GM12878 (cell line): ENCODE measurements at regions not wholly inside any gene's neighbourhood (a gene's known extent, or its start where the extent isn't known, plus 50 kb on each side); places are given as distances from the start of the nearest gene placed in this dataset.

Source experiments
- ATAC-seq: fragments of 200-7000 bp; cut with Tn5 transposase; 3 replicates; pipeline ENCODE4 v1.9.1; 2020; ENCODE audit warnings: mild to moderate bottlenecking, moderate library complexity
- BruUV-seq: library from RNA; stranded (reverse); fragments of 400-500 nt; replicated peaks from 2 replicates; lab custom pipeline; 2021; lab: Mats Ljungman, UMichigan
- CTCF ChIA-PET: fragments of 300-600 bp; sonication (Branson Sonifier 250); formaldehyde crosslinking; extraction: SDS; loops from one replicate; lab custom pipeline; 2021; ENCODE audit warnings: inconsistent platforms; lab: Yijun Ruan, JAX
- POLR2A ChIA-PET: fragments of 350-600 bp; formaldehyde crosslinking; extraction: SDS; loops from one replicate; lab custom pipeline; 2021; ENCODE audit warnings: inconsistent platforms; lab: Charles Lee
- RAD21 ChIA-PET: fragments of 300-600 bp; sonication (Branson Sonifier 250); formaldehyde crosslinking; loops from one replicate; lab custom pipeline; 2023; ENCODE audit warnings: antibody characterized with exemption; ENCODE audit not compliant: unreplicated experiment; lab: Charles Lee
- SMC1A ChIA-PET: fragments of 300-600 bp; sonication (Branson Sonifier 250); formaldehyde crosslinking; loops from one replicate; lab custom pipeline; 2023; ENCODE audit not compliant: unreplicated experiment, uncharacterized antibody; lab: Charles Lee
- DNase-seq: peaks from one replicate; pipeline ENCODE4 v3.0.0-alpha.2; 2011; ENCODE audit warnings: low read depth, low spot score
- FAIRE-seq: peaks from 3 replicates; lab custom pipeline; 2011; peaks lifted over from hg19 to GRCh38; lab: Jason Lieb, UNC
- H2AFZ ChIP-seq: 2 replicates; pipeline ENCODE4 v1.6.0; 2011; ENCODE audit warnings: low read depth, low read length, control low read depth; ENCODE audit not compliant: control insufficient read depth
- H3K27ac ChIP-seq: 2 replicates; pipeline ENCODE4 v1.5.1; 2011; ENCODE audit warnings: control low read depth; ENCODE audit not compliant: control insufficient read depth, insufficient read depth
- H3K27me3 ChIP-seq, 2 experiments: replicated peaks in 1 of 2; 2 replicates each; pipeline versions ENCODE4 v1.6.0 to v1.6.1; 2011; ENCODE audit warnings: low read length in 1 of 2; ENCODE audit not compliant: control insufficient read depth in 2 of 2, insufficient read depth in 2 of 2
- H3K36me3 ChIP-seq, 2 experiments: 2 replicates each; pipeline ENCODE4 v1.5.1; 2011; ENCODE audit warnings: low read length in 1 of 2; ENCODE audit not compliant: control insufficient read depth in 2 of 2, insufficient read depth in 2 of 2
- H3K4me1 ChIP-seq: 2 replicates; pipeline ENCODE4 v1.6.1; 2011; ENCODE audit warnings: mild to moderate bottlenecking, low read length, moderate library complexity, mixed read lengths; ENCODE audit not compliant: control insufficient read depth, insufficient read depth
- H3K4me2 ChIP-seq: 2 replicates; pipeline ENCODE4 v1.6.0; 2011; ENCODE audit warnings: control low read depth; ENCODE audit not compliant: control insufficient read depth, insufficient read depth
- H3K4me3 ChIP-seq: fragments of 200-600 bp; sonication (generic); 2 replicates; pipeline ENCODE4 v1.5.1; 2016
- H3K79me2 ChIP-seq: 2 replicates; pipeline ENCODE4 v1.6.0; 2011; ENCODE audit warnings: low read length; ENCODE audit not compliant: control insufficient read depth, insufficient read depth
- H3K9ac ChIP-seq: 2 replicates; pipeline ENCODE4 v1.8.0; 2011; ENCODE audit warnings: low read length, control low read depth, mixed read lengths; ENCODE audit not compliant: control insufficient read depth, insufficient read depth
- H3K9me3 ChIP-seq: replicated peaks from 3 replicates; pipeline ENCODE4 v1.5.1; 2011; ENCODE audit warnings: mild to moderate bottlenecking, low read length; ENCODE audit not compliant: control insufficient read depth, insufficient read depth
- H4K20me1 ChIP-seq: 2 replicates; pipeline ENCODE4 v1.6.0; 2011; ENCODE audit not compliant: control insufficient read depth, insufficient read depth
- FOXK2 ChIP-seq: fragments of 450-650 bp; IDR thresholded peaks from 2 replicates; pipeline ENCODE4 v1.6.1; 2017; ENCODE audit warnings: mild to moderate bottlenecking, moderate library complexity
- HCFC1 ChIP-seq: fragments of 150-350 bp; IDR thresholded peaks from 2 replicates; pipeline ENCODE4 v1.6.1; 2014; ENCODE audit warnings: low read length
- PAX8 ChIP-seq: fragments of 450-650 bp; IDR thresholded peaks from 2 replicates; pipeline ENCODE4 v1.6.1; 2017; ENCODE audit warnings: mild to moderate bottlenecking, moderate library complexity
- RAD21 ChIP-seq: IDR thresholded peaks from 2 replicates; pipeline ENCODE4 v1.6.1; 2011; ENCODE audit warnings: mild to moderate bottlenecking, low read depth, low read length, moderate library complexity; ENCODE audit not compliant: insufficient read depth
- SMAD5 ChIP-seq: IDR thresholded peaks from 2 replicates; pipeline ENCODE4 v1.6.1; 2016; ENCODE audit warnings: antibody characterized with exemption, low read depth
- WGBS: methylation state at CpG from one replicate; pipeline ENCODE4 v1.1.6; 2016; ENCODE audit warnings: low lambda C conversion rate; ENCODE audit not compliant: insufficient replicate concordance, insufficient coverage; ENCODE audit errors: missing lambda C conversion rate; 5-methylcytosine and 5-hydroxymethylcytosine counted together
- in situ Hi-C: fragments of 300-500 bp; cut with MboI; formaldehyde crosslinking; loops from 9 replicates; pipeline ENCODE4 v1.14.3; 2018; ENCODE audit warnings: mixed read lengths
- intact Hi-C: fragments of 100-400 bp; cut with micrococcal nuclease; formaldehyde crosslinking; loops from one replicate; pipeline ENCODE4 v1.14.2; 2022; ENCODE audit not compliant: unreplicated experiment
- TF ChIP-seq, protein P1 (sequence below): fragments of 450-650 bp; IDR thresholded peaks from 2 replicates; pipeline ENCODE4 v1.6.1; 2017; ENCODE audit warnings: low read depth, mild to moderate bottlenecking, moderate library complexity
- TF ChIP-seq, protein P2 (sequence below): fragments of 450-650 bp; IDR thresholded peaks from 2 replicates; pipeline ENCODE4 v1.6.1; 2017; ENCODE audit warnings: mild to moderate bottlenecking

DNA sequence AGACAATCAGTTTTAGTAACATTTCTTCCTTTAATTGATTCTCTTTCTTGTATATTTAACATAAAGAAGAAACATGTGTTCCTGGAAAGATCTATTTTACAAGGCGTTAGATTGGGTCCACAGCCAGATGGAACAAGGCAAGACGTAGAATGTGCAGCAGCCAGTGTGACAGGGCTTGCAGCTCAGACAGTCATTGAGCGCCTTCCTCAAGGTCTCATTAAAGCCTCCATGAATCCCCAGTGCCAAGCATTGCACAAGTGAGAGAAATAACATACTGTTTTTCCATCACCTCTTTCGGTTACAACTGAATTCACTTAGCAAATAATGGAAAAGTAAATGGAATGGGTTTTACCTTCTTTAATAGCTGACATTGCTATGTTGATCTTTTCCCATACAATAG is 292.5 kb downstream of the USP46 start:
- no peak for ATAC-seq
- H3K27ac ChIP-seq = no peak overlapping the region
- ChIA-PET CTCF (no interaction called here), POLR2A (no interaction called here), SMC1A (no interaction called here), RAD21 (no interaction called here)
- H3K27me3 ChIP-seq = no peaks in the 10 kb centered on the region
- no peak overlapping the region for H3K4me3 ChIP-seq
- no peaks in the 10 kb centered on the region for H3K9me3 ChIP-seq
- no peaks in the 10 kb centered on the region for H3K79me2 ChIP-seq
- H3K4me2 ChIP-seq = no peak overlapping the region
- no peak for TF ChIP-seq HCFC1
- TF ChIP-seq, protein P1, sequence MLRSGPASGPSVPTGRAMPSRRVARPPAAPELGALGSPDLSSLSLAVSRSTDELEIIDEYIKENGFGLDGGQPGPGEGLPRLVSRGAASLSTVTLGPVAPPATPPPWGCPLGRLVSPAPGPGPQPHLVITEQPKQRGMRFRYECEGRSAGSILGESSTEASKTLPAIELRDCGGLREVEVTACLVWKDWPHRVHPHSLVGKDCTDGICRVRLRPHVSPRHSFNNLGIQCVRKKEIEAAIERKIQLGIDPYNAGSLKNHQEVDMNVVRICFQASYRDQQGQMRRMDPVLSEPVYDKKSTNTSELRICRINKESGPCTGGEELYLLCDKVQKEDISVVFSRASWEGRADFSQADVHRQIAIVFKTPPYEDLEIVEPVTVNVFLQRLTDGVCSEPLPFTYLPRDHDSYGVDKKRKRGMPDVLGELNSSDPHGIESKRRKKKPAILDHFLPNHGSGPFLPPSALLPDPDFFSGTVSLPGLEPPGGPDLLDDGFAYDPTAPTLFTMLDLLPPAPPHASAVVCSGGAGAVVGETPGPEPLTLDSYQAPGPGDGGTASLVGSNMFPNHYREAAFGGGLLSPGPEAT = no peak
- TF ChIP-seq, protein P2, sequence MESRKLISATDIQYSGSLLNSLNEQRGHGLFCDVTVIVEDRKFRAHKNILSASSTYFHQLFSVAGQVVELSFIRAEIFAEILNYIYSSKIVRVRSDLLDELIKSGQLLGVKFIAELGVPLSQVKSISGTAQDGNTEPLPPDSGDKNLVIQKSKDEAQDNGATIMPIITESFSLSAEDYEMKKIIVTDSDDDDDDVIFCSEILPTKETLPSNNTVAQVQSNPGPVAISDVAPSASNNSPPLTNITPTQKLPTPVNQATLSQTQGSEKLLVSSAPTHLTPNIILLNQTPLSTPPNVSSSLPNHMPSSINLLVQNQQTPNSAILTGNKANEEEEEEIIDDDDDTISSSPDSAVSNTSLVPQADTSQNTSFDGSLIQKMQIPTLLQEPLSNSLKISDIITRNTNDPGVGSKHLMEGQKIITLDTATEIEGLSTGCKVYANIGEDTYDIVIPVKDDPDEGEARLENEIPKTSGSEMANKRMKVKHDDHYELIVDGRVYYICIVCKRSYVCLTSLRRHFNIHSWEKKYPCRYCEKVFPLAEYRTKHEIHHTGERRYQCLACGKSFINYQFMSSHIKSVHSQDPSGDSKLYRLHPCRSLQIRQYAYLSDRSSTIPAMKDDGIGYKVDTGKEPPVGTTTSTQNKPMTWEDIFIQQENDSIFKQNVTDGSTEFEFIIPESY = no peak
- no peak for TF ChIP-seq PAX8
- TF ChIP-seq SMAD5 = no peak
- no peak for TF ChIP-seq RAD21
- TF ChIP-seq FOXK2 = no peak
- H2AFZ ChIP-seq = no peak overlapping the region
- H3K9ac ChIP-seq = no peak overlapping the region
- no peaks in the 10 kb centered on the region for H3K36me3 ChIP-seq
- H3K4me1 ChIP-seq = no peaks in the 10 kb centered on the region
- DNase-seq = no peak
- no peak for FAIRE-seq
- 28% methylated on average over 4 of the region's 4 CpGs for WGBS
- intact Hi-C loops = no loop called here
- BruUV-seq = no TSS peak
- in situ Hi-C loops = no loop called here
- no peaks in the 10 kb centered on the region for H4K20me1 ChIP-seq
